ENCODE measurements at regions not wholly inside any gene's neighbourhood (a gene's known extent, or its start where the extent isn't known, plus 50 kb on each side); places are given as distances from the start of the nearest gene placed in this dataset.

GRCh38 chr10:58885146-58885545 is 291.3 kb upstream of the PHYHIPL start:
- H3K36me3 ChIP-seq: no peaks in the 10 kb centered on the region
- TF ChIP-seq POLR2AphosphoS5 (IDR thresholded peaks at IDR 0.05) (no peak), EP300 (IDR thresholded peaks at IDR 0.05) (no peak), POLR2A (IDR thresholded peaks at IDR 0.05; ENCODE audit: low read depth) (no peak)
- TF ChIP-seq, protein P1, sequence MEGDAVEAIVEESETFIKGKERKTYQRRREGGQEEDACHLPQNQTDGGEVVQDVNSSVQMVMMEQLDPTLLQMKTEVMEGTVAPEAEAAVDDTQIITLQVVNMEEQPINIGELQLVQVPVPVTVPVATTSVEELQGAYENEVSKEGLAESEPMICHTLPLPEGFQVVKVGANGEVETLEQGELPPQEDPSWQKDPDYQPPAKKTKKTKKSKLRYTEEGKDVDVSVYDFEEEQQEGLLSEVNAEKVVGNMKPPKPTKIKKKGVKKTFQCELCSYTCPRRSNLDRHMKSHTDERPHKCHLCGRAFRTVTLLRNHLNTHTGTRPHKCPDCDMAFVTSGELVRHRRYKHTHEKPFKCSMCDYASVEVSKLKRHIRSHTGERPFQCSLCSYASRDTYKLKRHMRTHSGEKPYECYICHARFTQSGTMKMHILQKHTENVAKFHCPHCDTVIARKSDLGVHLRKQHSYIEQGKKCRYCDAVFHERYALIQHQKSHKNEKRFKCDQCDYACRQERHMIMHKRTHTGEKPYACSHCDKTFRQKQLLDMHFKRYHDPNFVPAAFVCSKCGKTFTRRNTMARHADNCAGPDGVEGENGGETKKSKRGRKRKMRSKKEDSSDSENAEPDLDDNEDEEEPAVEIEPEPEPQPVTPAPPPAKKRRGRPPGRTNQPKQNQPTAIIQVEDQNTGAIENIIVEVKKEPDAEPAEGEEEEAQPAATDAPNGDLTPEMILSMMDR (IDR thresholded peaks at IDR 0.05): no peak
- H3K9me3 ChIP-seq: peaks cover 0 to 23% (median 10%) of the 10 kb centered on the region in 4 donors
- DNase-seq (ENCODE audit: extremely low spot score): no peak
- WGBS: 74% methylated on average over 3 of the region's 3 CpGs
- no peaks in the 10 kb centered on the region for H3K4me1 ChIP-seq
- H3K4me3 ChIP-seq: no peak overlapping the region
- no peak overlapping the region for H3K27ac ChIP-seq (replicated peaks in 1 of 4)
- H3K27me3 ChIP-seq: no peaks in the 10 kb centered on the region
- intact Hi-C loops (cut with DNase I): no loop called here

- intact Hi-C loops (cut with DNase I): no loop called here
- H3K36me3 ChIP-seq: no peaks in the 10 kb centered on the region
- DNase-seq (ENCODE audit: extremely low spot score): no peak
- peaks cover 0 to 17% (median 9%) of the 10 kb centered on the region in 4 donors for H3K9me3 ChIP-seq
- no peak overlapping the region for H3K4me3 ChIP-seq
- H3K27me3 ChIP-seq: no peaks in the 10 kb centered on the region
- H3K27ac ChIP-seq (replicated peaks in 1 of 4): no peak overlapping the region
- H3K4me1 ChIP-seq: no peaks in the 10 kb centered on the region
- WGBS: 73% methylated on average over 3 of the region's 3 CpGs
- TF ChIP-seq, protein P1 (IDR thresholded peaks at IDR 0.05): no peak
- TF ChIP-seq POLR2A (IDR thresholded peaks at IDR 0.05; ENCODE audit: low read depth) (no peak), POLR2AphosphoS5 (IDR thresholded peaks at IDR 0.05) (no peak), EP300 (IDR thresholded peaks at IDR 0.05) (no peak)
These were observed 290.6 kb upstream of the PHYHIPL start for GRCh38 chr10:58885686-58886345.

GRCh38 chr10:58886406-58886805 is 290.0 kb upstream of the PHYHIPL start:
- DNase-seq (ENCODE audit: extremely low spot score): no peak
- TF ChIP-seq POLR2A (IDR thresholded peaks at IDR 0.05; ENCODE audit: low read depth) (no peak), EP300 (IDR thresholded peaks at IDR 0.05) (no peak), POLR2AphosphoS5 (IDR thresholded peaks at IDR 0.05) (no peak)
- TF ChIP-seq, protein P1 (IDR thresholded peaks at IDR 0.05): no peak
- 63% methylated on average over 2 of the region's 2 CpGs for WGBS

GRCh38 chr10:58887474-58887873 is 289.0 kb upstream of the PHYHIPL start:
- Histone ChIP-seq H3K4me3 (no peak overlapping the region), H3K9me3 (peaks cover 0 to 6% (median 2%) of the 10 kb centered on the region in 4 donors), H3K27ac (replicated peaks in 1 of 4) (no peak overlapping the region), H3K27me3 (no peaks in the 10 kb centered on the region), H3K4me1 (peaks cover 0 to 10% (median 4%) of the 10 kb centered on the region in 4 donors), H3K36me3 (no peaks in the 10 kb centered on the region)
- intact Hi-C loops (cut with DNase I): no loop called here
- TF ChIP-seq POLR2A (IDR thresholded peaks at IDR 0.05; ENCODE audit: low read depth): no peak
- TF ChIP-seq, protein P1 (IDR thresholded peaks at IDR 0.05): no peak
- no peak for TF ChIP-seq EP300 (IDR thresholded peaks at IDR 0.05)
- TF ChIP-seq POLR2AphosphoS5 (IDR thresholded peaks at IDR 0.05): no peak
- DNase-seq (ENCODE audit: extremely low spot score): no peak
- 96% methylated on average over 2 of the region's 2 CpGs for WGBS

More at GRCh38 chr10:58886406-58886805, 290.0 kb upstream of the PHYHIPL start:
- Histone ChIP-seq H3K4me3 (no peak overlapping the region), H3K9me3 (peaks cover 0 to 11% (median 6%) of the 10 kb centered on the region in 4 donors), H3K4me1 (no peaks in the 10 kb centered on the region), H3K27me3 (no peaks in the 10 kb centered on the region), H3K27ac (replicated peaks in 1 of 4) (no peak overlapping the region), H3K36me3 (no peaks in the 10 kb centered on the region)
- intact Hi-C loops (cut with DNase I): no loop called here

GRCh38 chr10:58888957-58889356 is 287.5 kb upstream of the PHYHIPL start:
- Histone ChIP-seq H3K4me1 (peaks cover 0 to 11% (median 5%) of the 10 kb centered on the region in 4 donors), H3K27ac (replicated peaks in 1 of 4) (no peak overlapping the region), H3K36me3 (no peaks in the 10 kb centered on the region), H3K27me3 (no peaks in the 10 kb centered on the region), H3K9me3 (no peaks in the 10 kb centered on the region), H3K4me3 (no peak overlapping the region)
- DNase-seq (ENCODE audit: extremely low spot score): no peak
- WGBS: 73% methylated on average over 3 of the region's 3 CpGs
- TF ChIP-seq, protein P1 (IDR thresholded peaks at IDR 0.05): no peak
- intact Hi-C loops (cut with DNase I): no loop called here

Measured in esophagus muscularis mucosa (tissue), 4 donors.